ENCODE measurements at regions not wholly inside any gene's neighbourhood (a gene's known extent, or its start where the extent isn't known, plus 50 kb on each side); places are given as distances from the start of the nearest gene placed in this dataset.

GRCh38 chr17:79387783-79388182, 223.1 kb downstream of the RBFOX3 start:
- Histone ChIP-seq H3K4me1 (ENCODE audit: control insufficient read depth in 1 of 2, insufficient read depth in 2 of 2, low read length in 2 of 2) (peaks cover 0 to 8% of the 10 kb centered on the region in 2 experiments; a peak in 1 of 4 replicates), H3K9me3 (ENCODE audit: control insufficient read depth in 1 of 2, insufficient read depth in 1 of 2, low read depth in 1 of 2, low read length in 2 of 2) (no peaks in the 10 kb centered on the region; a peak in 1 of 4 replicates), H2AFZ (ENCODE audit: low read depth, low read length, poor library complexity, severe bottlenecking) (no peak overlapping the region), H3K9ac (ENCODE audit: low read length) (no peak overlapping the region), H3K79me2 (ENCODE audit: insufficient read depth, low read length) (no peaks in the 10 kb centered on the region), H3K4me3 (replicated peaks in 1 of 2; ENCODE audit: low read depth in 1 of 2, low read length in 2 of 2) (no peak overlapping the region), H3K27me3 (ENCODE audit: insufficient read depth, low read length) (peaks cover 51% of the 10 kb centered on the region), H3K27ac (ENCODE audit: low read depth, low read length) (no peak overlapping the region), H3K9me2 (ENCODE audit: insufficient read depth) (no peaks in the 10 kb centered on the region), H3K4me2 (ENCODE audit: low read length) (no peak overlapping the region), H4K20me1 (ENCODE audit: insufficient read depth) (no peaks in the 10 kb centered on the region), H3K36me3 (ENCODE audit: control insufficient read depth in 1 of 2, insufficient read depth in 2 of 2, low read length in 2 of 2) (no peaks in the 10 kb centered on the region)
- no TSS peak for BruUV-seq (replicated peaks)
- ChIA-PET POLR2A (interaction anchor here (1.1 kb wide), 1 partner anchor 202 kb away, joined by 3 read pairs; no protein-coding TSS in a partner anchor), CTCF (interaction anchor here (0.6 to 7.6 kb wide), 22 partner anchors 9 to 347 kb away, joined by 3 to 126 read pairs (median 4); partner anchors contain the start of gene ENGASE), RAD21 (ENCODE audit: low non-redundant PET in 1 of 2, low total read pairs in 2 of 2, uncharacterized antibody in 2 of 2, unreplicated experiment in 2 of 2) (interaction anchor here (0.6 to 1.1 kb wide), 4 partner anchors 201 to 342 kb away, joined by 3 to 5 read pairs (median 4); no protein-coding TSS in a partner anchor)
- intact Hi-C loops (cut with micrococcal nuclease), result loop anchor here (1.0 kb wide), 1 partner anchor 300 kb away; no protein-coding TSS in a partner anchor
- no peak for TF ChIP-seq SP1 (IDR thresholded peaks at IDR 0.05; ENCODE audit: low read depth)
- no peak for DNase-seq (ENCODE audit: low read depth, low spot score)
- no peak for ATAC-seq

DNA sequence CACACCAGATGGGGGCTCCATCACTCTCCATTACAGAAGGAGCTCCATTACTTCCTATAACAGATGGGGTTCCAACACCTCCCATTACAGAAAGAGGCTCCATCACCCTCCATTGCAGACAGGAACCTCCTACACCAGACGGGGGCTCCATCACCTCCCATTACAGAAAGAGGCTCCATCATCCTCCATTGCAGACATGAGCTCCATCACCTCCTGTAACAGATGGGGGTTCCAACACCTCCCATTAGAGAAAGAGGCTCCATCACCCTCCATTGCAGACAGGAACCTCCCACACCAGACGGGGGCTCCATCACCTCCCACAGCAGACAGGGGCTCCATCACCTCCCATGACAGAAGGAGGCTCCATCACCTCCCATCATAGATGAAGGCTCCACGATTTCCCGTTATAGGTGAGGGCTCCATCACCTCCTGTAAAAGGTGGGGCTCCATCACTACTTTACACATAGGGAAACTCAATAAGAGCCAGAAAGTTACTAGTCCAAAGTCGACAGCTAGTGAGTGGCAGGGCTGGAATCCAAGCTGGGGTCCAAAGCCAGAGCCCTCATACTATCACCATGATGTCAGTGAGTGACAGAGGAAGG, 224.8 kb downstream of the RBFOX3 start:
- H3K27me3 ChIP-seq (ENCODE audit: insufficient read depth, low read length), result peaks cover 55% of the 10 kb centered on the region
- no peak overlapping the region for H3K4me3 ChIP-seq (replicated peaks in 1 of 2; ENCODE audit: low read depth in 1 of 2, low read length in 2 of 2)
- no peak overlapping the region for H3K27ac ChIP-seq (ENCODE audit: low read depth, low read length)
- no peaks in the 10 kb centered on the region for H3K9me2 ChIP-seq (ENCODE audit: insufficient read depth)
- no peaks in the 10 kb centered on the region for H3K79me2 ChIP-seq (ENCODE audit: insufficient read depth, low read length)
- H3K4me1 ChIP-seq (ENCODE audit: control insufficient read depth in 1 of 2, insufficient read depth in 2 of 2, low read length in 2 of 2), result no peaks in the 10 kb centered on the region
- no peaks in the 10 kb centered on the region for H4K20me1 ChIP-seq (ENCODE audit: insufficient read depth)
- POLR2A ChIA-PET, result no interaction called here
- H3K36me3 ChIP-seq (ENCODE audit: control insufficient read depth in 1 of 2, insufficient read depth in 2 of 2, low read length in 2 of 2), result no peaks in the 10 kb centered on the region
- intact Hi-C loops (cut with micrococcal nuclease), result no loop called here
- BruUV-seq (replicated peaks), result no TSS peak
- DNase-seq (ENCODE audit: low read depth, low spot score), result no peak
- RAD21 ChIA-PET (ENCODE audit: low non-redundant PET in 1 of 2, low total read pairs in 2 of 2, uncharacterized antibody in 2 of 2, unreplicated experiment in 2 of 2), result no interaction called here
- H3K9ac ChIP-seq (ENCODE audit: low read length), result no peak overlapping the region
- no peak overlapping the region for H2AFZ ChIP-seq (ENCODE audit: low read depth, low read length, poor library complexity, severe bottlenecking)
- no peak for ATAC-seq
- CTCF ChIA-PET, result no interaction called here
- no peak overlapping the region for H3K4me2 ChIP-seq (ENCODE audit: low read length)
- TF ChIP-seq CBX3 (IDR thresholded peaks at IDR 0.05; ENCODE audit: low read depth) (no peak), SP1 (IDR thresholded peaks at IDR 0.05; ENCODE audit: low read depth) (no peak), ZNF274 (IDR thresholded peaks at IDR 0.05; ENCODE audit: low read depth, low read length) (no peak), SRF (IDR thresholded peaks at IDR 0.05; ENCODE audit: low read depth) (no peak), CEBPB (IDR thresholded peaks at IDR 0.05; ENCODE audit: low read depth) (no peak), POLR2A (IDR thresholded peaks at IDR 0.05; ENCODE audit: borderline replicate concordance, extremely low read depth, insufficient read depth, insufficient read length) (no peak)
- TF ChIP-seq, protein P1, sequence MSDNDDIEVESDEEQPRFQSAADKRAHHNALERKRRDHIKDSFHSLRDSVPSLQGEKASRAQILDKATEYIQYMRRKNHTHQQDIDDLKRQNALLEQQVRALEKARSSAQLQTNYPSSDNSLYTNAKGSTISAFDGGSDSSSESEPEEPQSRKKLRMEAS (IDR thresholded peaks at IDR 0.05), result no peak
- H3K9me3 ChIP-seq (ENCODE audit: control insufficient read depth in 1 of 2, insufficient read depth in 1 of 2, low read depth in 1 of 2, low read length in 2 of 2), result no peaks in the 10 kb centered on the region; a peak in 1 of 4 replicates
